HG02870 (cell line): ENCODE measurements at regions not wholly inside any gene's neighbourhood (a gene's known extent, or its start where the extent isn't known, plus 50 kb on each side); places are given as distances from the start of the nearest gene placed in this dataset.
"Not testable (repeated sequence)": the region's sequence is repeated elsewhere in the genome, so short reads cannot be mapped to it uniquely, and the experiment has no call there.

Experiments used
- ATAC-seq: cut with Tn5 transposase; IDR thresholded peaks from one replicate; pipeline ENCODE4 v1.9.1; 2021; ENCODE audit warnings: mild to moderate bottlenecking, moderate library complexity; ENCODE audit not compliant: unreplicated experiment

GRCh38 chr18:43710135-43710534, 432.8 kb upstream of the SYT4 start:
- ATAC-seq, result no peak

GRCh38 chr18:43714343-43715010, 437.2 kb upstream of the SYT4 start:
- ATAC-seq, result no peak

- no peak for ATAC-seq
Measured at GRCh38 chr18:43719267-43719795, 442.0 kb upstream of the SYT4 start.

GRCh38 chr18:43720041-43720440, 442.8 kb upstream of the SYT4 start:
- ATAC-seq, result no peak

GRCh38 chr18:43735570-43735969, 458.3 kb upstream of the SYT4 start:
- ATAC-seq, result no peak

- no peak for ATAC-seq
Measured at GRCh38 chr18:43744960-43745745, 467.9 kb upstream of the SYT4 start.

GRCh38 chr18:43751203-43751602, 473.9 kb upstream of the SYT4 start:
- no peak for ATAC-seq

GRCh38 chr18:43751835-43752234, 474.5 kb upstream of the SYT4 start:
- no peak for ATAC-seq

GRCh38 chr18:43757273-43757672, 480.0 kb upstream of the SYT4 start:
- ATAC-seq, result no peak

GRCh38 chr18:43758734-43759133, 481.4 kb upstream of the SYT4 start:
- ATAC-seq, result no peak

- no peak for ATAC-seq
Measured at GRCh38 chr18:43760010-43760409, 482.7 kb upstream of the SYT4 start.

- ATAC-seq, result no peak
Measured at GRCh38 chr18:43772907-43773306, 495.6 kb upstream of the SYT4 start.

GRCh38 chr18:43774497-43774896, 497.2 kb upstream of the SYT4 start:
- ATAC-seq, result no peak

GRCh38 chr18:43775591-43775990, 498.3 kb upstream of the SYT4 start:
- no peak for ATAC-seq

- no peak for ATAC-seq
Measured at GRCh38 chr18:43776997-43777396, 499.7 kb upstream of the SYT4 start.

- no peak for ATAC-seq
Measured at GRCh38 chr18:43777636-43778304, 500.5 kb upstream of the SYT4 start.

- no peak for ATAC-seq
Measured at GRCh38 chr18:43780782-43781340, 503.6 kb upstream of the SYT4 start.

GRCh38 chr18:43785158-43785557, 507.9 kb upstream of the SYT4 start:
- ATAC-seq, result no peak

- ATAC-seq, result no peak
Measured at GRCh38 chr18:43786893-43787292, 509.6 kb upstream of the SYT4 start.

GRCh38 chr18:43787721-43788120, 510.4 kb upstream of the SYT4 start:
- not testable (repeated sequence) for ATAC-seq

GRCh38 chr18:43789234-43790000, 512.1 kb upstream of the SYT4 start:
- ATAC-seq, result no peak
